Central memory CD4-positive, alpha-beta T cell (primary cell): ENCODE measurements at regions not wholly inside any gene's neighbourhood (a gene's known extent, or its start where the extent isn't known, plus 50 kb on each side); places are given as distances from the start of the nearest gene placed in this dataset.

Source experiments
- DNase-seq: peaks from one replicate; pipeline ENCODE4 v3.0.0; 2022

DNA sequence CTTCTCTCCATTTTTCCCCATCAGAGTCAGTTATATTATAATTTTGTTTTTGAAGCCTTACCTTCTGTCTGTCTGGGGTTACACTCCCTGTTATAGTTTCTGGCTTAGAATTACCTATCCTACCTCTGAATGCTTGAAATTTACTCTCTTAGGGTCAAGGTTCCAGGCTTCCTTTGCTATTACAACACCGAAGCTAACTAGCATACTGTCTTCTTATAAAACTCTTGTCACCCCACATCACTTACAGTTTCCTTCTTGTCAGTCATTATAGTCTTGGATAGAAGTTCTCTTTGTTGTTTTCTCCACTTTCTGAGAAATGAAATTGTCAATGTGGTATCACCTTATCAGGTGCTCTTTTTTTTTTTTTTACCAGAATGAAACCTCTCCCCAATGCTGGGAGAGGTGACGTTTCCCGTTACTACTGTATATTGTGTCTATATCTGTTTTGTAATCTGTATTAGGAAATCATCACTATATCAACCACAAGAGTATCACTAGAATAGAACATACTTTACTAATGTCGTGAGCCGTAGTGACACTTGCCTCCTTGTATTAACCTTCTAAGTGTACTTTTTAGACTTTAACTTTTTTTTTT is 69.2 kb upstream of the PSMA6 start:
- peak; percentile 21 for DNase-seq

DNA sequence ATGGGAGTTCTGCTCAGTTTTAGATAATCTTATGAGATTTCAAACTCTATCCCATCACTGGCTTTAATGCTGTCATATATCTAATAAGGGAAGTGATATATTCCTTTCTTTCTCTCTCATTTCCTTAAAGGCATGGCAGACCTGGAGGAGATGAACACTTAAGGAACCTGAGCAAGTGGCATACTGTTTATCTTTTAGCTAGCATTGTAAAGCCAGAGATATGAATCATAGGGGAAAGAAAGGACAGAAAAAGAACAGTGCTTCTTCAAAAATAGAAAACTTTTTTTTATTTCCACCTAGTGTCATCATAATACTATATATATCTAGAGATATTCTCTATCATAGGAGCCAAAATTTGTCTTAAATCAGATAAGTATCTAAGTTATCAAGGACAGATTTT is 68.3 kb upstream of the PSMA6 start:
- DNase-seq, result no peak

DNA sequence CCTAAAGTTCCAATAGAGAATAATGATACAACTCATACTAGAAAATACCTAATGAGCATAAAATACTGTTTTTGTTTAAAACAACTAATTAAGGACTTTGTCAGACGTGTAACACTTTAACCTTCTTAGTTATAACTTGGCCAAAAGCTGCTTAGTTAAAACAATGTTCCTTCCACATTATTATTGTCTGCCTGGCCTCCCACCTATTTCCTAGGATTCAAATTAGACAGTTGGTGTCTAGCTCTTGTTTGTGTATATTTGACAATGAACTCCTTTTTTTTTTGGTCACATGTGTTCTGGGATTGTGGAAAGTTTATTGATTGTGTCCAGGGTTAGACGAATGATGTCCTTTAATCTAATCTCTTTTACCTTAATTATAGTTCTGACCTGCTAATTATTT is 67.6 kb upstream of the PSMA6 start:
- DNase-seq, result no peak

DNA sequence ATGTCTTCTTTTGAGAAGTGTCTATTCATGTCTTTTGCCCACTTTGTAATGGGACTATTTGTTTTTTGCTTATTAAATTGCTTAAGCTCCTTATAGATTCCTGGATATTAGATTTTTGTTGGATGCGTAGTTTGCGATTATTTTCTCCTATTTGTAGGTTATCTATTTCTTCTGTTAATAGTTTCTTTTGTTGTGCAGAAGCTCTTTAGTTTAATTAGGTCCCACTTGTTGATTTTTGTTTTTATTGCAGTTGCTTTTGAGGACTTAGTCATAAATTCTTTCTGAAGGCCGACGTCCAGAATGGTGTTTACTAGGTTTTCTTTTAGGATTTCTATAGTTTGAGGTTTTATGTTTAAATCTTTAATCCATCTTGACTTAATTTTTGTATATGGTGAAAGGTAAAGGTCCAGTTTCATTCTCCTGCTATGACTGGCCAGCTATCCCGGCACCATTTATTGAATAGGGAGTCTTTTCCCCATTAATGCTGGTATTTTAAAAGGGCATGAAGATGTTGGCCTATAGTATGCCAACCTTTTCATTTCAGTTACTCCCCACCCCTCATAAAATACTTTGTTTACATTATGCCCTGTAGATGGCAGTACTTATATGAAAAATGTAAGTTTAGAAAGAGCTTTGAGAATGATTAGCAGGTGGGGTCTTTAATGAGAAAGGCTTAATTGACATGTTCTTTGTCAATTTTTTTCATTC is 62.9 kb upstream of the PSMA6 start:
- peak; percentile 22 for DNase-seq

DNA sequence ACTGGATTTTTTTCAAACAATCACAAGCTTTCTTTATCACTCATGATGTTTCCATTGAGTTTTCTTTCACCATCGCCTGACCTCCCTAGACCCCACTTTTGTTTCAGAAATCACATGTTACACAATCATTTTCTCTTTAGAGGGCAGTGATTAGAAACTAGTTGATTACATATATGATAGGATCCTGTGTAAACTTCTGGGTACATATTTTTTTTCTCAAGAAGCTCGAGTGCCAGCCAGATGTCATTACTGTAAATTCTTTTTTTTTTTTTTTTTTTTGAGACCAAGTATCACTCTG is 62.4 kb upstream of the PSMA6 start:
- no peak for DNase-seq

DNA sequence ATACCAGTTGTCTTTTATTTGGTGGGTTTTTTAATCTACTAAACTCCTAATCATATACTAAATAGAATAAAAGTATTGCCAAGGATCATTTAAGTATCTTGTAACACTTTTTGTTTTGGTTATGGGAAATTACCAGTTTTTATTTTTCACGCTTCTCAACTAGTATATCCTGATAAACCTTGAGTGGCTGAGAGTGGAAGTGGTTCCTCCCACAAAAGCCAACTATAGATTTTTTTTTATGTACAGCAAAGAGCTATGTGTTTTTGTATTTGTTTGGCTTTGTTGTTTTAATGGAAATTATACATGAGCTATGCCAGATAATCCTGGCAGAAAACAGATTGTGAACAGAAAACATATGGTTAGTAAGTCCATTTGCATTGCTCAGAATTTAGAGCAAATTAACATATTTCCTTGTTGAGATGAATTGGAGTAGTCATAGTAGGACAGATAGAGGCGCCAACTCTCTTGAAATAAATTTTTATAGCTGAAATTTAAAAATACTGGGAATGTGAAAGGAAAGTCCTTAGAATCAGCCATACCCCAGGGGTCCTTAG is 60.9 kb upstream of the PSMA6 start:
- DNase-seq, result no peak

DNA sequence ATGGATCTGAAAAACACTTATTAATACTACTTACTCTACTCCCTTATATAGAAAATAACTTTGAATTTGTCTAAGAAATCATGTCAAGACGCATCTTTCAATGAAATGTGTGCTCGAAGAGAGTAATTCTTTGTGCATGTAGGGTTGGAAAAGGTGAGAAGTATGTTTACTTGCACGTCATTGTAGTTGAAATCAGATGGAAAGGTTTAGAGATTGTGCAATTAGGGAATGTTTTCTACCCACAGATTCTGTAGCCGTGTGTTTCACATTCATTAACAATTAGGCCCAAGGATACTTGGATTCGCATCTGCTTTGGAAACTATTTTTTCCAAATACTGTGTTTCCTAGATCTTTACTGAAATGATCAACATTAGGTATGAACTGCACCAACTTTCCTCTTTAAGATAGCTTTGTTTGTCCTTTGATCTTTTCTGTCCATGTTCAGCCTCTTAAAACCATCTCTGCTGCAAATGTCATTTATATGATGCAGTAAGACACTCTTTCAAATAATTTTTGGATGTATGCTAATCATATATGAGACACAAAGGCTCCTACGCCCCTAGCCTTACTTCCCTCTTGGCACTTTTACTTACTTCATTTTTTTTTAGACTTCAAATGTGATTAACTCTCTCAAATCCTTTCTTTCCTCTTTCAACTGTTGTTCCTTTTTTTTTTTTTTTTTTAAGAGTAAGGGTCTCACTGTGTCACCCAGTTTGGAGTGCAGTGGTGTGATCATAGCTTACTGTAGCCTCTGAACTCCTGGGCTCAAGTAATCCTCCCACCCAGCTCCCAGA is 58.0 kb upstream of the PSMA6 start:
- no peak for DNase-seq

DNA sequence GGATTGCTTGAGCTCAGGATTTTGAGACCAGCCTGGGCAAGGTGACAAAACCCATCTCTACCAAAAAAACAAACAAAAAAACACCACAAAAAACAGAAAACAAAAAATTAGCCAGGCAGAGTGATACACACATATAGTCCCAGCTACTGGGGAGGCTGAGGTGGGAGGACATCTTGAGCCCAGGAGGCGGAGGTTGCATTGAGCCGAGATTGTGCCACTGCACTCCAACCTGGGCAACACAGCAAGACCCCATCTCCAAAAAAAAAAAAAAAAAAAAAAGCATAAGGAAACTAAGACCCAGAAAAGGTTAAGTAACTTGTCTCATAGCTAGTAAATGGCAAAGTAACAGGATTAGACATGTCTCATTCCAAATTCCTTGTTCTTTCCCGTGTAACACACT is 56.3 kb upstream of the PSMA6 start:
- DNase-seq, result no peak

DNA sequence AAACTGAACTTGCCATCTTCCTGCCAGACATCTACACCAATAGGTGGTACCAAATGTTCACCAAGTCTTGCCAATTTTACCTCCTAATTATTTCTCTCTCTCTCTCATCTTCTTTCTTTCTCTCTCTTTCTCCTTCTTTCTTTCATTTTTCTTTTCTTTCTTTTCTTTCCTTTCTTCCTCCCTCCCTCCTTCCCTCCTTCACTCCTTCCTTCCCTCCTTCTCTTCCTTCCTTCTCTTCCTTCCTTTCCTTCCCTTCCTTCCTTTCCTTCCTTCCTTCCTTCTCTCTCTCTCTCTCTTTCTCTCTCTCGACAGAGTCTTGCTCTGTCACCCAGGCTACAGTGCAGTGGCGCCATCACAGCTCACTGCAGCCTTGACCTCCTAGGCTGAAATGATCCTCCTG is 55.4 kb upstream of the PSMA6 start:
- no peak for DNase-seq

DNA sequence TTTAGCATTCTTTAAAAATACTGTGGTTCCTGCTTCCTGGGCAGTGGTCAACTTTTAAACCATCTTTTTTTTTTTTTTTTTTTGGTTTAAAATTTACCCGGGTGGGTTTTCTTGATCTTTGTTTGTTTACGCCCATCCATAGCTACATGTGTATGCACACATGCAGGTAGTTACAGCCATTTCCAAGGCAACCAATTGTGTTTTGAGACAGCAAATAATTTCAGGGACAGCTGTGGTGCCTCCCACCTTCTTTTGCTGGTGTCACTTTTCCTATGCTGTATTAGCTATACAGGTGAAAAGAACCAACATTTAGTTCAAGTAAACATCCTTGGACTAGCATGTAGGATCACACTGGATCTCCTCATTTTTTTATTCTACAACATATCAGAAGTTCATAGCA is 52.0 kb upstream of the PSMA6 start:
- DNase-seq, result no peak
